ENCODE measurements at regions not wholly inside any gene's neighbourhood (a gene's known extent, or its start where the extent isn't known, plus 50 kb on each side); places are given as distances from the start of the nearest gene placed in this dataset.

DNA sequence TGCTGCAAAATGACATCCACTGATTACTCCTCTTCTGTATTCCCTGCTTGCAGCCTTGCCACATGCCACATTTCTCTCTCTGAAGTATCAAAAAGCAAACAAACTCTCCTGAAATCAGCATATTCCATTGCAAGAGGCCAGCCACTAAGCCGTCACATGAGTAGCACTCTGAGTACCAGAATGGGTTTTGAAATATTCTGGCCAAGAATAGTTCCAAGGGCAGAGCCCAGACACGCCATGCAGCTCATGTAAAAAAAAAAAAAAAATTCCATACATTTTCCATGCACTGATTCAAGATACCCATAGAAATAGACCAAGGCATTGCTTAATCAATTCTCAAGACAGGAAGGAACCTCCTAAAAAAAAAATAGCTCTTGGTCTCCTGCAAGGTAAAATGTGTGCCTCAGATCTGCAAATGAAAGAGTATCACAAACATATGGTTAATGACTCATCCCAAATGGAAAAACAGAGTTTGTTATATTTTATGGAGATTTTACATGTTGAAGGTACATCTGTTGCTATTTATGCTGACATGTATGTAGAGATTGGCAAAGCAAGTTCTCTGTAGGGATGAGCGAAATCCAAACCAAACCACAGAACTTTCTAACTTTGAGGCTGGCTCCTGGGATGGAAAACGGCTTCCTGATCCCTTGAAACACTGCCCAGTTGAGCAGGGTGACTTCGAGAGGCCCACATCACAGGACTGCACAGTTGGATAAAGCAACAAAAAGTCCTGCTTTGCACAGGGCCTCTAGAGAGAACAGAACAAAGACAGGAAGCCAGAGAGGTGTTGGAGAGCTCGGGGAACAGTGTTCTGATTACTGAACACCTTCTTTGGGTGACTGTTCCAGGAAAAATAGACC is 346.2 kb downstream of the ZNF521 start:
- TF ChIP-seq, protein P1, sequence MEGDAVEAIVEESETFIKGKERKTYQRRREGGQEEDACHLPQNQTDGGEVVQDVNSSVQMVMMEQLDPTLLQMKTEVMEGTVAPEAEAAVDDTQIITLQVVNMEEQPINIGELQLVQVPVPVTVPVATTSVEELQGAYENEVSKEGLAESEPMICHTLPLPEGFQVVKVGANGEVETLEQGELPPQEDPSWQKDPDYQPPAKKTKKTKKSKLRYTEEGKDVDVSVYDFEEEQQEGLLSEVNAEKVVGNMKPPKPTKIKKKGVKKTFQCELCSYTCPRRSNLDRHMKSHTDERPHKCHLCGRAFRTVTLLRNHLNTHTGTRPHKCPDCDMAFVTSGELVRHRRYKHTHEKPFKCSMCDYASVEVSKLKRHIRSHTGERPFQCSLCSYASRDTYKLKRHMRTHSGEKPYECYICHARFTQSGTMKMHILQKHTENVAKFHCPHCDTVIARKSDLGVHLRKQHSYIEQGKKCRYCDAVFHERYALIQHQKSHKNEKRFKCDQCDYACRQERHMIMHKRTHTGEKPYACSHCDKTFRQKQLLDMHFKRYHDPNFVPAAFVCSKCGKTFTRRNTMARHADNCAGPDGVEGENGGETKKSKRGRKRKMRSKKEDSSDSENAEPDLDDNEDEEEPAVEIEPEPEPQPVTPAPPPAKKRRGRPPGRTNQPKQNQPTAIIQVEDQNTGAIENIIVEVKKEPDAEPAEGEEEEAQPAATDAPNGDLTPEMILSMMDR (IDR thresholded peaks at IDR 0.05) = no peak
- no peak for TF ChIP-seq POLR2A (IDR thresholded peaks at IDR 0.05)

Measured in testis (tissue), 2 donors.